ENCODE measurements at regions not wholly inside any gene's neighbourhood (a gene's known extent, or its start where the extent isn't known, plus 50 kb on each side); places are given as distances from the start of the nearest gene placed in this dataset.

DNA sequence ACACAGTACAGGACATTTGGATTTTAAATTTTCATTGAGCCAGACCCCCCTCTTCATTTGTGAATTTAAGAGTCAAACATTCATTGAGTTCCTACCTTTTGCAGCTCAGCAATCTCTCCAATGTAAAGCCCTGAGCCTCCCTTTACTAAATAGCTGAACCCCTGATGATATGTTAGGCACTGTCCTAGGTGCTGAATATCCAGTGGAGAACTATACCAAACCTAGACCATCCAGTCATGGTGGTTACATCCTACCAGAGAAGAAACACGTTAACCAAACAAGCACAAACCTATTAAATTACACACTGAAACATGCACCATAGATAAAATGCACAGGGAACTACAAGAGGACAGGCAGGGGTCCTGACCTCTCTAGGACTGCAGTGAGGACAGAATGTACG, 1585.3 kb upstream of the TMEM132C start:
- Histone ChIP-seq H3K4me3 (replicated peaks; ENCODE audit: insufficient read depth, low read length) (no peak overlapping the region), H3K27ac (replicated peaks) (no peak overlapping the region), H3K27me3 (ENCODE audit: insufficient read depth, poor library complexity, severe bottlenecking) (no peaks in the 10 kb centered on the region)
- DNase-seq (ENCODE audit: low read depth in 1 of 2, low spot score in 1 of 2): no peak
- TF ChIP-seq, protein P1, sequence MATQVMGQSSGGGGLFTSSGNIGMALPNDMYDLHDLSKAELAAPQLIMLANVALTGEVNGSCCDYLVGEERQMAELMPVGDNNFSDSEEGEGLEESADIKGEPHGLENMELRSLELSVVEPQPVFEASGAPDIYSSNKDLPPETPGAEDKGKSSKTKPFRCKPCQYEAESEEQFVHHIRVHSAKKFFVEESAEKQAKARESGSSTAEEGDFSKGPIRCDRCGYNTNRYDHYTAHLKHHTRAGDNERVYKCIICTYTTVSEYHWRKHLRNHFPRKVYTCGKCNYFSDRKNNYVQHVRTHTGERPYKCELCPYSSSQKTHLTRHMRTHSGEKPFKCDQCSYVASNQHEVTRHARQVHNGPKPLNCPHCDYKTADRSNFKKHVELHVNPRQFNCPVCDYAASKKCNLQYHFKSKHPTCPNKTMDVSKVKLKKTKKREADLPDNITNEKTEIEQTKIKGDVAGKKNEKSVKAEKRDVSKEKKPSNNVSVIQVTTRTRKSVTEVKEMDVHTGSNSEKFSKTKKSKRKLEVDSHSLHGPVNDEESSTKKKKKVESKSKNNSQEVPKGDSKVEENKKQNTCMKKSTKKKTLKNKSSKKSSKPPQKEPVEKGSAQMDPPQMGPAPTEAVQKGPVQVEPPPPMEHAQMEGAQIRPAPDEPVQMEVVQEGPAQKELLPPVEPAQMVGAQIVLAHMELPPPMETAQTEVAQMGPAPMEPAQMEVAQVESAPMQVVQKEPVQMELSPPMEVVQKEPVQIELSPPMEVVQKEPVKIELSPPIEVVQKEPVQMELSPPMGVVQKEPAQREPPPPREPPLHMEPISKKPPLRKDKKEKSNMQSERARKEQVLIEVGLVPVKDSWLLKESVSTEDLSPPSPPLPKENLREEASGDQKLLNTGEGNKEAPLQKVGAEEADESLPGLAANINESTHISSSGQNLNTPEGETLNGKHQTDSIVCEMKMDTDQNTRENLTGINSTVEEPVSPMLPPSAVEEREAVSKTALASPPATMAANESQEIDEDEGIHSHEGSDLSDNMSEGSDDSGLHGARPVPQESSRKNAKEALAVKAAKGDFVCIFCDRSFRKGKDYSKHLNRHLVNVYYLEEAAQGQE (IDR thresholded peaks at IDR 0.05; ENCODE audit: insufficient replicate concordance, low read depth): peak; percentile 87
- TF ChIP-seq POLR2AphosphoS5 (IDR thresholded peaks at IDR 0.05; ENCODE audit: low read depth) (no peak), GABPA (IDR thresholded peaks at IDR 0.05; ENCODE audit: low read depth) (no peak), SPI1 (IDR thresholded peaks at IDR 0.05; ENCODE audit: borderline replicate concordance, low read depth) (no peak)

DNA sequence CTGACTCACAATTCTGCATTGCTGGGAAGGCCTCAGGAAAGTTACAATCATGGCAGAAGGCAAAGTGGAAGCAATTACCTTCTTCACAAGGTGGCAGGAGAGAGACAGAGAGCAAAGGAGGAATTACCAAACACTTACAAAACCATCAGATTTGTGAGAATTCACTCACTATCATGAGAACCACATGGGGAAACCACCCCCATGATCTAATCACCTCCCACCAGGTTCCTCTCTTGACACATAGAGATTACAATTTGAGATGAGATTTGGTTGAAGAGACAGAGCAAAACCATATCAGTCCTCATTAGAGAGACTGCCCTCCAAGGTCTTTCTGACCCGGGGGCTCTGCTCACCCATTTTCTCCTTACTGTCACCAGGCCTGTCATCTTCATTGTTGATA, 1582.3 kb upstream of the TMEM132C start:
- Histone ChIP-seq H3K27ac (replicated peaks) (no peak overlapping the region), H3K27me3 (ENCODE audit: insufficient read depth, poor library complexity, severe bottlenecking) (no peaks in the 10 kb centered on the region), H3K4me3 (replicated peaks; ENCODE audit: insufficient read depth, low read length) (no peak overlapping the region)
- no peak for DNase-seq (ENCODE audit: low read depth in 1 of 2, low spot score in 1 of 2)
- TF ChIP-seq POLR2AphosphoS5 (IDR thresholded peaks at IDR 0.05; ENCODE audit: low read depth) (no peak), GABPA (IDR thresholded peaks at IDR 0.05; ENCODE audit: low read depth) (no peak), SPI1 (IDR thresholded peaks at IDR 0.05; ENCODE audit: borderline replicate concordance, low read depth) (no peak)
- TF ChIP-seq, protein P1 (IDR thresholded peaks at IDR 0.05; ENCODE audit: insufficient replicate concordance, low read depth): no peak
- TF ChIP-seq, protein P2, sequence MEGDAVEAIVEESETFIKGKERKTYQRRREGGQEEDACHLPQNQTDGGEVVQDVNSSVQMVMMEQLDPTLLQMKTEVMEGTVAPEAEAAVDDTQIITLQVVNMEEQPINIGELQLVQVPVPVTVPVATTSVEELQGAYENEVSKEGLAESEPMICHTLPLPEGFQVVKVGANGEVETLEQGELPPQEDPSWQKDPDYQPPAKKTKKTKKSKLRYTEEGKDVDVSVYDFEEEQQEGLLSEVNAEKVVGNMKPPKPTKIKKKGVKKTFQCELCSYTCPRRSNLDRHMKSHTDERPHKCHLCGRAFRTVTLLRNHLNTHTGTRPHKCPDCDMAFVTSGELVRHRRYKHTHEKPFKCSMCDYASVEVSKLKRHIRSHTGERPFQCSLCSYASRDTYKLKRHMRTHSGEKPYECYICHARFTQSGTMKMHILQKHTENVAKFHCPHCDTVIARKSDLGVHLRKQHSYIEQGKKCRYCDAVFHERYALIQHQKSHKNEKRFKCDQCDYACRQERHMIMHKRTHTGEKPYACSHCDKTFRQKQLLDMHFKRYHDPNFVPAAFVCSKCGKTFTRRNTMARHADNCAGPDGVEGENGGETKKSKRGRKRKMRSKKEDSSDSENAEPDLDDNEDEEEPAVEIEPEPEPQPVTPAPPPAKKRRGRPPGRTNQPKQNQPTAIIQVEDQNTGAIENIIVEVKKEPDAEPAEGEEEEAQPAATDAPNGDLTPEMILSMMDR (IDR thresholded peaks at IDR 0.05; ENCODE audit: insufficient read depth, low read length): no peak

DNA sequence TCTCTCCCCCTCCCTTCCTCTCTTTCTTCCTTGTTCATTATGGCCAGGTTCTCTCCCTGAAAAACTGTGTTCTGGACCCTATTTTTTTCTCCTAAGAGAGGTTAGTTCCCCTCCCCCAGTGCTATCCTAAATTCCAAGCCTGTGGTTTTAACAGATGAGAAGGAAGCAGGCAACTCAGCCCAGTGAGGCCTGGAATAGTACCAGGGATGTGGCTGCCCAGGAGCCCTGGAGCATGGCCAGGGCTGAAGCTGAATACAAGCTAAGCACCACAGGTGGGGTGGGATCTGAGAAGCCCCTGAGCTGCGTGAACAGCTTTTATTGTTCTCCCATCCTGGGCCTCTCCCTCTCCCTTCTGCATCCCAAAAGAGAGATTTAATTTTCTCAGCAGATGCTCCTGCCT, 1581.3 kb upstream of the TMEM132C start:
- Histone ChIP-seq H3K27me3 (ENCODE audit: insufficient read depth, poor library complexity, severe bottlenecking) (no peaks in the 10 kb centered on the region), H3K27ac (replicated peaks) (no peak overlapping the region), H3K4me3 (replicated peaks; ENCODE audit: insufficient read depth, low read length) (no peak overlapping the region)
- DNase-seq (ENCODE audit: low read depth in 1 of 2, low spot score in 1 of 2): no peak
- TF ChIP-seq POLR2AphosphoS5 (IDR thresholded peaks at IDR 0.05; ENCODE audit: low read depth) (no peak), SPI1 (IDR thresholded peaks at IDR 0.05; ENCODE audit: borderline replicate concordance, low read depth) (no peak), GABPA (IDR thresholded peaks at IDR 0.05; ENCODE audit: low read depth) (no peak)
- TF ChIP-seq, protein P1 (IDR thresholded peaks at IDR 0.05; ENCODE audit: insufficient replicate concordance, low read depth): no peak
- TF ChIP-seq, protein P2 (IDR thresholded peaks at IDR 0.05; ENCODE audit: insufficient read depth, low read length): no peak

Data from HL-60 (cell line).